ENCODE measurements at regions not wholly inside any gene's neighbourhood (a gene's known extent, or its start where the extent isn't known, plus 50 kb on each side); places are given as distances from the start of the nearest gene placed in this dataset.

DNA sequence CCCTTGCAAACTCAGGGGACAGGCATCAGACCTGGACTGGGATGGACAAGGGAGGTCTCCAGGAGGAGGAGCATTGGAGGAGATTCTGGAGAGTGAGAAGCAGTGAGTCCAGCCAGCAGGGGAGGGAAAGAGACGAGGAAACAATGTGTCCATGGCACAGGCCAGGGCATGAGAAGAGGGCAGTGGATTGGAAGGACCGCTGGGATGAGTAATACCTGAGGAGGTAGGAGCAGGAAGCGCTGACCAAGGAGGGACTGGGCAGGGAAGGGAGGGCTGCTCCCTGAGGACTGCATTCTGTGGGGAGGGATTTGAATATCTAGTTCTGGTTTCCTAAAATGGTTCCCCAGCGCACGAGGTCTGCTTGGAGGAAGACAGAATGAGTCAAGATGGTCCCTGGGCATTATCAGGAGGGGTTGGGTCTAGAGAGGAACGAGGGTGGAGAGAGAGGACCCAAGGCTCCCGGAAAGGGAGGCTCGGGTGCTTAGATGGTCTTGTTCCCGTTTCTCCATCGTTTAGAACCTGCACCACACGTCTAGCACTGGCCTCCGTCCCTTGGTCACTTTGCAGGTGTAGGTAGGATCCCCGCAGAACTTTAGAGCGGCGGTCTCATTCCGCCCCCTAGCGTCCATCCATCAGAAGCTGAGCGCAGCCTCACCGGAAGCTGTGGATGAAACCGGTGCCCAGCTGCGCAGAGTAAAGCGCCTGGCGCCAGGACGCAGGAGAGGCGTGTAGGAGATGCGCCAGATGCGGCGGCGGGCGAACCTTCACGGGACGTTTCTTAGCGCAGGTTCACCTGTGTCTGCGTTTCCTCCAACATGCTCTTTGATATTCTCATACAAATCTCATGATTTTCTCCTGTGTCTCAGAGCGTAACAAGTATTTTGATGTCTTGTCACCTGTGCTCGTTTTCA lies 190.7 kb upstream of the NDN start:
- TF ChIP-seq, protein P1, sequence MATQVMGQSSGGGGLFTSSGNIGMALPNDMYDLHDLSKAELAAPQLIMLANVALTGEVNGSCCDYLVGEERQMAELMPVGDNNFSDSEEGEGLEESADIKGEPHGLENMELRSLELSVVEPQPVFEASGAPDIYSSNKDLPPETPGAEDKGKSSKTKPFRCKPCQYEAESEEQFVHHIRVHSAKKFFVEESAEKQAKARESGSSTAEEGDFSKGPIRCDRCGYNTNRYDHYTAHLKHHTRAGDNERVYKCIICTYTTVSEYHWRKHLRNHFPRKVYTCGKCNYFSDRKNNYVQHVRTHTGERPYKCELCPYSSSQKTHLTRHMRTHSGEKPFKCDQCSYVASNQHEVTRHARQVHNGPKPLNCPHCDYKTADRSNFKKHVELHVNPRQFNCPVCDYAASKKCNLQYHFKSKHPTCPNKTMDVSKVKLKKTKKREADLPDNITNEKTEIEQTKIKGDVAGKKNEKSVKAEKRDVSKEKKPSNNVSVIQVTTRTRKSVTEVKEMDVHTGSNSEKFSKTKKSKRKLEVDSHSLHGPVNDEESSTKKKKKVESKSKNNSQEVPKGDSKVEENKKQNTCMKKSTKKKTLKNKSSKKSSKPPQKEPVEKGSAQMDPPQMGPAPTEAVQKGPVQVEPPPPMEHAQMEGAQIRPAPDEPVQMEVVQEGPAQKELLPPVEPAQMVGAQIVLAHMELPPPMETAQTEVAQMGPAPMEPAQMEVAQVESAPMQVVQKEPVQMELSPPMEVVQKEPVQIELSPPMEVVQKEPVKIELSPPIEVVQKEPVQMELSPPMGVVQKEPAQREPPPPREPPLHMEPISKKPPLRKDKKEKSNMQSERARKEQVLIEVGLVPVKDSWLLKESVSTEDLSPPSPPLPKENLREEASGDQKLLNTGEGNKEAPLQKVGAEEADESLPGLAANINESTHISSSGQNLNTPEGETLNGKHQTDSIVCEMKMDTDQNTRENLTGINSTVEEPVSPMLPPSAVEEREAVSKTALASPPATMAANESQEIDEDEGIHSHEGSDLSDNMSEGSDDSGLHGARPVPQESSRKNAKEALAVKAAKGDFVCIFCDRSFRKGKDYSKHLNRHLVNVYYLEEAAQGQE (IDR thresholded peaks at IDR 0.05; ENCODE audit: low read depth): no peak
- TF ChIP-seq CEBPB (IDR thresholded peaks at IDR 0.05; ENCODE audit: low read depth) (no peak), ZNF274 (IDR thresholded peaks at IDR 0.05; ENCODE audit: low read depth, low read length) (no peak), POLR2A (IDR thresholded peaks at IDR 0.05; ENCODE audit: borderline replicate concordance, extremely low read depth, insufficient read depth, insufficient read length) (no peak), EZH2phosphoT487 (IDR thresholded peaks at IDR 0.05; ENCODE audit: borderline replicate concordance) (no peak), POLR2AphosphoS5 (IDR thresholded peaks at IDR 0.05; ENCODE audit: low read depth, low read length) (no peak), RAD21 (IDR thresholded peaks at IDR 0.05; ENCODE audit: low read depth) (no peak), ELF1 (IDR thresholded peaks at IDR 0.05; ENCODE audit: borderline replicate concordance, low read depth) (no peak), YY1 (IDR thresholded peaks at IDR 0.05; ENCODE audit: extremely low read depth, insufficient replicate concordance, low read depth, low read length) (no peak)
- TF ChIP-seq, protein P2, sequence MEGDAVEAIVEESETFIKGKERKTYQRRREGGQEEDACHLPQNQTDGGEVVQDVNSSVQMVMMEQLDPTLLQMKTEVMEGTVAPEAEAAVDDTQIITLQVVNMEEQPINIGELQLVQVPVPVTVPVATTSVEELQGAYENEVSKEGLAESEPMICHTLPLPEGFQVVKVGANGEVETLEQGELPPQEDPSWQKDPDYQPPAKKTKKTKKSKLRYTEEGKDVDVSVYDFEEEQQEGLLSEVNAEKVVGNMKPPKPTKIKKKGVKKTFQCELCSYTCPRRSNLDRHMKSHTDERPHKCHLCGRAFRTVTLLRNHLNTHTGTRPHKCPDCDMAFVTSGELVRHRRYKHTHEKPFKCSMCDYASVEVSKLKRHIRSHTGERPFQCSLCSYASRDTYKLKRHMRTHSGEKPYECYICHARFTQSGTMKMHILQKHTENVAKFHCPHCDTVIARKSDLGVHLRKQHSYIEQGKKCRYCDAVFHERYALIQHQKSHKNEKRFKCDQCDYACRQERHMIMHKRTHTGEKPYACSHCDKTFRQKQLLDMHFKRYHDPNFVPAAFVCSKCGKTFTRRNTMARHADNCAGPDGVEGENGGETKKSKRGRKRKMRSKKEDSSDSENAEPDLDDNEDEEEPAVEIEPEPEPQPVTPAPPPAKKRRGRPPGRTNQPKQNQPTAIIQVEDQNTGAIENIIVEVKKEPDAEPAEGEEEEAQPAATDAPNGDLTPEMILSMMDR (IDR thresholded peaks at IDR 0.05 in 2 of 3, conservative IDR thresholded peaks at IDR 0.05 in 1 of 3; ENCODE audit: borderline replicate concordance in 1 of 3, insufficient read depth in 1 of 3, low read depth in 2 of 3, low read length in 2 of 3): no peak
- TF ChIP-seq, protein P3, sequence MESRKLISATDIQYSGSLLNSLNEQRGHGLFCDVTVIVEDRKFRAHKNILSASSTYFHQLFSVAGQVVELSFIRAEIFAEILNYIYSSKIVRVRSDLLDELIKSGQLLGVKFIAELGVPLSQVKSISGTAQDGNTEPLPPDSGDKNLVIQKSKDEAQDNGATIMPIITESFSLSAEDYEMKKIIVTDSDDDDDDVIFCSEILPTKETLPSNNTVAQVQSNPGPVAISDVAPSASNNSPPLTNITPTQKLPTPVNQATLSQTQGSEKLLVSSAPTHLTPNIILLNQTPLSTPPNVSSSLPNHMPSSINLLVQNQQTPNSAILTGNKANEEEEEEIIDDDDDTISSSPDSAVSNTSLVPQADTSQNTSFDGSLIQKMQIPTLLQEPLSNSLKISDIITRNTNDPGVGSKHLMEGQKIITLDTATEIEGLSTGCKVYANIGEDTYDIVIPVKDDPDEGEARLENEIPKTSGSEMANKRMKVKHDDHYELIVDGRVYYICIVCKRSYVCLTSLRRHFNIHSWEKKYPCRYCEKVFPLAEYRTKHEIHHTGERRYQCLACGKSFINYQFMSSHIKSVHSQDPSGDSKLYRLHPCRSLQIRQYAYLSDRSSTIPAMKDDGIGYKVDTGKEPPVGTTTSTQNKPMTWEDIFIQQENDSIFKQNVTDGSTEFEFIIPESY (IDR thresholded peaks at IDR 0.05; ENCODE audit: extremely low read depth, insufficient replicate concordance, low read length): no peak
- TF ChIP-seq, protein P4, sequence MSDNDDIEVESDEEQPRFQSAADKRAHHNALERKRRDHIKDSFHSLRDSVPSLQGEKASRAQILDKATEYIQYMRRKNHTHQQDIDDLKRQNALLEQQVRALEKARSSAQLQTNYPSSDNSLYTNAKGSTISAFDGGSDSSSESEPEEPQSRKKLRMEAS (IDR thresholded peaks at IDR 0.05): no peak

Measured in HCT116 (cell line).